22Rv1 (cell line): ENCODE measurements at regions not wholly inside any gene's neighbourhood (a gene's known extent, or its start where the extent isn't known, plus 50 kb on each side); places are given as distances from the start of the nearest gene placed in this dataset.

Experiments used
- ZFX ChIP-seq: fragments of 450-650 bp; IDR thresholded peaks from 2 replicates; pipeline ENCODE4 v1.6.1; 2017; ENCODE audit warnings: antibody characterized with exemption, borderline replicate concordance
- TF ChIP-seq, protein P1 (sequence below): fragments of 450-650 bp; IDR thresholded peaks from 2 replicates; pipeline ENCODE4 v1.5.1; 2017; ENCODE audit warnings: mild to moderate bottlenecking

DNA sequence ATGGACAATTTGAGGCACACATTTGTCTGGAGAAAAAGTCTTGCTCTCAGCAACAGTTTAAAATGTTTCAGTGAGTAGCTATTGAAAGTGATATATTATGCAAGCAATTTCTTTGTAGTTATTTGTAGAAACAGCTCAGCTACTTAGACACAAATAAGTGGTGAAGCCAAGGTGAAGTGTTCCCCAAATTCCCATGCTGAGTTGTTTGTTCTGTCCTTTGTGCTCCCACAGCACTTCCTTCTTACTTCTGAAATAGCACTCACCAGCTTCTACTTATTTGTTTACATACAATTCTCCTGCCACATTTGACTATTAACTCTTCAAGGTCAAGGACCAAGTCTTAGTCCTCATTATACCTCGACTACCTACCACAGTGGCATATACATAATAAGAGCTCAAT lies 638.6 kb upstream of the LRRC4C start:
- TF ChIP-seq, protein P1, sequence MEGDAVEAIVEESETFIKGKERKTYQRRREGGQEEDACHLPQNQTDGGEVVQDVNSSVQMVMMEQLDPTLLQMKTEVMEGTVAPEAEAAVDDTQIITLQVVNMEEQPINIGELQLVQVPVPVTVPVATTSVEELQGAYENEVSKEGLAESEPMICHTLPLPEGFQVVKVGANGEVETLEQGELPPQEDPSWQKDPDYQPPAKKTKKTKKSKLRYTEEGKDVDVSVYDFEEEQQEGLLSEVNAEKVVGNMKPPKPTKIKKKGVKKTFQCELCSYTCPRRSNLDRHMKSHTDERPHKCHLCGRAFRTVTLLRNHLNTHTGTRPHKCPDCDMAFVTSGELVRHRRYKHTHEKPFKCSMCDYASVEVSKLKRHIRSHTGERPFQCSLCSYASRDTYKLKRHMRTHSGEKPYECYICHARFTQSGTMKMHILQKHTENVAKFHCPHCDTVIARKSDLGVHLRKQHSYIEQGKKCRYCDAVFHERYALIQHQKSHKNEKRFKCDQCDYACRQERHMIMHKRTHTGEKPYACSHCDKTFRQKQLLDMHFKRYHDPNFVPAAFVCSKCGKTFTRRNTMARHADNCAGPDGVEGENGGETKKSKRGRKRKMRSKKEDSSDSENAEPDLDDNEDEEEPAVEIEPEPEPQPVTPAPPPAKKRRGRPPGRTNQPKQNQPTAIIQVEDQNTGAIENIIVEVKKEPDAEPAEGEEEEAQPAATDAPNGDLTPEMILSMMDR = no peak
- no peak for TF ChIP-seq ZFX
